Left lobe of liver (tissue), 2 donors: ENCODE measurements at regions not wholly inside any gene's neighbourhood (a gene's known extent, or its start where the extent isn't known, plus 50 kb on each side); places are given as distances from the start of the nearest gene placed in this dataset.
A peak's percentile ranks its signal among the peaks of the same experiment; 100 is the strongest.
"Not testable (repeated sequence)": the region's sequence is repeated elsewhere in the genome, so short reads cannot be mapped to it uniquely, and the experiment has no call there.

Experiments
- ATAC-seq: fragments of 200-7000 bp; cut with Tn5 transposase; one replicate; pipeline ENCODE4 v1.9.1; 2020; ENCODE audit warnings: mild to moderate bottlenecking, moderate library complexity
- DNase-seq: peaks from one replicate; pipeline ENCODE4 v3.0.0-alpha.2; 2020; ENCODE audit warnings: low spot score
- donor health status: DM: no; HTN: no; CAD: no; lungs with moderate emphysema.
- donor health status: DM: no; HTN: yes; CAD: no.

DNA sequence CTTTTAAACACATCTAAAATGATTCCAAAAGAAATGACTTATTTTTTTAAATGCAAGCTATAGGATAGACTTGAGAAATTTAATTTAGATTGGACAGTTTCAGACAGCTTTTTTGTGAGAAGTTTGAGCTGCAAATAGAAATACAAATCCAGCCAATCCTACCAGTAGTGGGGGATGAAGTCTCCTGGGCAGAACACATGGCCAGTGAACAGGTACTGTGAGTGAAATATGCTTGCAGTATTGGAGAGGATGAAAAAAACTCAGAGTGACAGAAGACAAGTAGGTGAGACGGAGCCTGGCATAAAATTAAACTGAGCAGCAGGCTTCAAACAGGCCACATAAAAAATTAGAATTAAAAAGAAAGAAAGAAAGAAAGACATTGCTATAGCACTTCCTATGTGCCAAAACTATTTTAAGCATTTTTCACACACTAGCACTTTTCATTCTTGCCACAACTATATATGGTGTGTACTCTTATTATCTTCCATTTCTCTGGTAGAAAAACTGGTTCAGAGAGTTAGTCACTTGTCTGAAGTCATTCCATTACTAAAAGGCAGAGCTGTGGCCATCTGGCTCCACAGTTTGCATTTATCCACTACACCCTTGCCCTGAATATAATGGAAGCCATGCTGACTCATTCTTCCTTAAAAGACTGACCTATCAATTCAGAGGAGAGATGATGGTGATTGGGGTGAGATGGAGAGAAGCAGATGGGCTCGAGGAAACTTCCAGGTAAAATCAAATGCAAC is 310.2 kb upstream of the CTNND2 start:
- no peak for DNase-seq
- no peak for ATAC-seq

DNA sequence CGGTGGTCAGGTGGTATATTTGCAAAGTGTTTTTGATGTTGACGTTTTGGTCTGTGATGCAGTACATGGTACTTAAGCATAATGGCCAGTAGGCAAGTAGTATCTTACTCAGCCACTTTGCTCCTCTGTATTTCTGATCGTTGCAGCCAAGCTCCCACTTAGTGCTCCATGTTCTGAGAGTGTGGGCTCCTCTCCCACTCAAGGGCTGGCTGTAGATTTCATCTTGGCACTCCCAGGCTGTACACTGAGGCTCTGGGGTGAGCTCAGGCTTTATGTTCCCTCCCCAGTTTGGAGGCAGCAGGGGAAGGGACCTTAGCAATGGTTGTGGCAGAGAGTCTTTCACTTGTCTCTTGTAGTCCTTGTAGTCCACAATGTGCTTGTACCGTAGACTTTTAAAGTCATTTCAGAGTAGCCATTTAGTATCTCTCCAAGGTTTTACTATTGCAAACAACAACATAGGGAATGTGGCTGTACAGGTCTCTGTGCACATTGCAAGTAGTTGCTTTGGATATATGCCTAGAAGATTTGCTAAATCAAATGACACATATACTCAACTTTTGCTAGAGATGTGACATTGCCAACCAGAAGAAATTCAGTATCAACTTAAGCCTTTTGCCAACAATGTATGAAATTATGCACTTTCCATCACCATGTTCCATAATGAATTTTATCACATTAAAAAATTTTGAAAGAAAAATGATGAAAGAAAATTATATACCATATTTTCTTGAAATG is 304.3 kb upstream of the CTNND2 start:
- DNase-seq = no peak
- ATAC-seq = no peak

DNA sequence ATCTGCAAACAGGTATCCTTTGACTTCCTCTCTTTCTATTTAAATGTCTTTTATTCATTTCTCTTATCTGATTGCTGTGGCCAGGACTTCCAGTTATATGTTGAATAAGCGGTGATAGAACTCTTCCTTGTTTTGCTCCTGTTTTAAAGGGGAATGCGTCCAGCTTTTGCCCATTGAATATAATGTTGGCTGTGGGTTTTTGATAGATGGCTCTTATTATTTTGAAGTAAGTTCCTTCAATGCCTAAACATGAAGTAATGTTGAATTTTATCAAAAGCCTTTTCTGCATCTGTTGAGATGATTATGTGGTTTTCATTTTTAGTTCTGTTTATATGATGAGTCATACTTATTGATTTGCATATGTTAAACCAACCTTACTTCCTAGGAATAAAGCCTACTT is 300.5 kb upstream of the CTNND2 start:
- no peak for DNase-seq
- ATAC-seq = no peak

DNA sequence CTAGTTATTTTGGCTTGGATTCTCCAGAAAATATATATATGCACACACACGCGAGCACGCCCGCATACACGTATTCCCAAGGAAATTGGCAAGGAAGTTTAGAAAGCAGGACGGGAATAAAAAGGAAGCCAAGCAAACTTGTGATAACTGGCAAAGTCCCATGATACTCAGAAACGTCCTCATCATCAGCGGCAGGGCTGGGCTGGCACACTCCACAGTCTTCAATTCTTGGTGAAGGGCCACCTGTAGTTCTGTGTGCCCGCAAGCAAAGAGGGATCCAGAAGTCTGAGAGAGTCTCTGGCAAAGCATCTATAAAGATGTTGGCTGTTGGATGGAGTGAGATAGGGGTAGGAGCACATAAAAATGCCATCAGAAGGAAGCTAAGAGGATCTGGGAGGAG is 289.3 kb upstream of the CTNND2 start:
- no peak for ATAC-seq

DNA sequence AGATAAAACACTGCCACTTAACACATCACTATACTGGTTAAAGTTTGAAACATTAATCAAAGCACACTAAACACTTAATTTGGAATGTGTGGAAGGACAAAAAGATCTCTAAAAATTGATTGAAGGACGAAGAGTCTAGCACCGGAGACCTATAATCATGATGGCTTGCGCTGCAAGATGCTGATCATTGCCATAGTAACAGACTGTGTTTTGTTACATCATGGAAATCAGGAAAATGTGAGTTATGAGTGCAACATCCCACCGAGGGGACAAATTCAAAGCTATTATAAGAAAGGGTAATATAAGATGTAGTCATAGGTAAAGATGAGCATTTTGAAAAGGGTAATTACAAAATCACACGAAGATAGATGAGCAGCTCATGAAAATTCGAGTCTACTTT is 278.8 kb upstream of the CTNND2 start:
- no peak for DNase-seq
- ATAC-seq = no peak

More for the DNA sequence above, 289.3 kb upstream of the CTNND2 start:
- no peak for DNase-seq

DNA sequence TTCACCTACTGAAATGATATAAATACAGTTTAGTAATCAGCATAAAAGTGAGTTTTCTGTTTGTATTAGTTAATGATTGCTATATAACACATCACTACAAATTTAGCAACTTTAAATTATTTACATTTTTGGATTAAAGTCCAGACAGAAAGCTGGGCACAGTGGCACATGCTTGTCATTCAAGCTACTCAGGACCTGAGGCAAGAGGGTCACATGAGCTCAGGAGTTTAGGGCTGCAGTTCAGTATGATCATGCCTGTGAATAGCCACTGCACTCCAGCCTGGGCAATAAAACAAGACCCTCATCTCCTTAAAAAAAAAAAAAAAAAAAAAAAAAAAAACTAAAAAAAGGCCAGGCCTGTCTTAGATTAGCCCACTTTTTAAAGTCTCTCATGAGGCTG is 273.6 kb upstream of the CTNND2 start:
- no peak for DNase-seq
- no peak for ATAC-seq

DNA sequence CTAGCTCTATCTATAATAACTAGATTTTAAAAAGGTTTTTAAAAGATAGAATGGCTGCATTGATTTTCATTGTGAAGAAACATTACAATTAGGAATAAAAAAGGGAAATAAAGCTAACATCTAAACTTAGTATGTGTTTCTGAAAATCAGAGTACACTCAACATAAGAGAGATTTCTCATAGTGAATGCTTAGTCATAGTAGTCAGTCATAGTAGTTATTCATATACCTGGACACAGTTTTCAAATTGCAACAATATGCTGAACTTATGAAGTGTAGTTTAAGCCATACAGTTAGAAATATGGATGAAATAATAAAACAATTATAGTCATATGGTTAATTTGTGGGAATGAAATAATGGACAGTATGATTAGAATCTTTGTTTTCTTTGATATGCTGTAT is 273.0 kb upstream of the CTNND2 start:
- ATAC-seq = no peak
- DNase-seq = no peak

DNA sequence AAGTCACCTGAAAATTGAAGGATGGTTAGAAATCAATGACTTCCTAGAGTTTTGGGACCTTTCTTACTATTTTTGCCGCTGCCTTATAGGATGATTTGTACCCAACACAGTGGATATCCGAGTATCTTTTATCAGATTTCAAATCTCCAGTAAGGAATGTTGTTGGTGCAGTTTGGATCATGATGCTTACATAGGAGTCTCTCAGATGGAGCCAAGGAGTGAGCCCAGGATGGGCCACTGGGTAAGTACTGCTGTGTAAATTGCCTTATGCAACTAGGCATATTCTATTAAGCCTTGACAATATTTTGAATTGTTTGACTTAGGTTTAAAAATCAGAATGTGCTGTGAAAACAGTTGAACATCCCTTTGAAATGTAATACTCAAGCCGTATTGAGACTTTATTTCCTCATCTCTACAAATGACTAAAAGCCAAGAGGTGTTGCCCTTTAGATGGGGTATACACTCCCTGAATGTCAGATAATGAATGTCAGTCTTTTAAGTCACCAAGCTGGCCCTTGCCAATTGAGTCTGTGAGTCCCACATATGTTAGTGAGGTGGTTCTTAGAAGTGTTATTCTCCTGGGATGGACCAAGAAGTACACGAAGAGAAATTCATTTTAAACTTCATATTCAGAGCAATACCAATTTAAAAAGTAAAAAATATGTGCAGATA is 271.8 kb upstream of the CTNND2 start:
- DNase-seq (no peak), ATAC-seq (no peak)

DNA sequence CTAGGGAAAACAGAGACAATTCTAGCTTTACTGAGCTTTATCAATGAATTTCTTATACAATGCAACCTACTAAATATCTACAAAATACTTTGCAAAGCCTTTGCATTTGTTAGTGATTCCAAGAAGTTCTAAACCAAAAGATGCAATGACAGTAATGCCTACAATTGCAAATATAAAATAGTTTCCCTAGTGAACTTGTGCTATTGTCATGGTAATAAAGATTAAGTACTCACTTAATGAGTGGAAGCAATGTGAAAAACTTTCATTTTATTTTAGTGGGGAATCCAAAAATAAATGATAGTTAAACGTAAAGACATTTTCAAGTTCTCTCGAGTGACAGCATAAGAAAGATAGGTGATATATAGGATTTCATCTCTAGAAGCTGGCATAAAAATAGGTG is 270.5 kb upstream of the CTNND2 start:
- ATAC-seq (no peak), DNase-seq (no peak)

DNA sequence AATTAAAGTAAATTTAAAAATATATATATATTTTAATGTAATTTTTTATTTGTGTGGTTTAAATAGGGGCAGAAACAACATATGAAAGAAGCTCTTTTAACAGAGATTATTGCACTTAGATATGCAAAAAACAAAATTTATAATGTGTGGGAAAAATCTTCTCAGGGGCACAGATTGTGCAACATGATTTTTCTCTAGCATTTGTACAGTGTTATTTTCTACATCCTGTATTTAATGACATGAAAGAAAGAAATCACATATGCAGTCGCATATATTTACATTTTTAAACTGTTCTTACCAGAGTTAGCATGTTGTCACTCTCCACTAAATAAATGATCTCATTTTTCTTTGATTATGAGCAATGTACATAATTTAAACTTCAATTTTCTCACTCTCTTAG is 265.3 kb upstream of the CTNND2 start:
- DNase-seq (no peak), ATAC-seq (no peak)

DNA sequence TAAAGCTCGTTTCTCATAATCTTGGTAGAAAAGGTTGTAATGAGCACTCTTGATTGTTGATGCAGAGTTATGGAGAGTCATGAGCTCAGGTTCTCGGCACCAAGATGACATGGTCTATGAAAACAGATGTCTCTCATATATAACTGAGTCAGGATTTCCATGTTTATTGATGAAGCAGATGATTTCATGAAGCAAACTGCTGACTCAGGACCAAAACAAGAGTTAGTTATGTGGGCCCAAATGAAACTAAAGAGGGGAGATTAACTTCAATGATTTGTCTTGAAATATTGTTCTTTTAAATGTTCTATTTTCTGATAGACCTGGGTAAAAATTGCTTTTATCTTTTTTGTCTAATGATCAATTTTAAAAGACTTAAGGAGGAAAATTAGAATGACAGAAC is 258.6 kb upstream of the CTNND2 start:
- ATAC-seq (no peak), DNase-seq (no peak)

DNA sequence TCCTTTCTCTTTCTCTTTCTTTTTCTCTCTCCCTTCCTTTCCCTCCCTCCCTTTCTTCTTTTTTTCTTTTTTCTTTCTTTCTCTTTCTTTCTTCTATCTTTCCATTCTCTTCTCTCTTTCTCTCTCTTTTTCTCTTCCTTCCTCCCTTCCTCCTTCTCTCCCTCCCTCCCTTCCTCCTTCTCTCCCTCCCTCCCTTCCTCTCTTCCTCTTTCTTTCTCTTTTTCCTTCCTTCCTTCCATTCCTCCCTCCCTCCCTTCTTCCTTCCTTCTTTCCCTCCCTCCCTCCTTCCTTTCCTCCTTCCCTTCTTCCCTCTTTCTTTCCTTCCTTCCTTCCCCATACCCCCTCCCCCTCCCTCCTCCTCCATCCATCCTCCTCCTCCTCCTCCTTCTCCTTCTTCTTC is 243.3 kb upstream of the CTNND2 start:
- no peak for ATAC-seq

DNA sequence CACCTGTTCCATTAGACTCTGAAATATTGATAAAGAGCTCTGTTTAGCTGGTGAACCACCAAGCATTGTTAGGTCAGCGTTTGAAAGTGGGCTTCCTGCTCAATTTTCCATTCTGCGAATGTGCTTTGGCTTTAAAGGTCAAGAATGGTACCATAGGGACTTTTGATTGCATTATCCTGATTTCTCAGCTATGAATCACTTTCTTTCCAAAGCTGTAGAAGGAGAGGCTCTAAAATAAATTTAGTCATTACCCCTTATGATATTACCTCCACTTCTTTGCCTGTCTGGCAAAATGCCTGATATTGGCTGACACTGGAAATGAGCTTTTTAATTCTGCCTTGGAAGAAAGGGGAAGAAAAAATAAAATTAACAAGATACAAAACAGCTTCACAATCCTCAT is 237.2 kb upstream of the CTNND2 start:
- DNase-seq (no peak), ATAC-seq (no peak)

More for the DNA sequence above, 243.3 kb upstream of the CTNND2 start:
- DNase-seq = no peak

DNA sequence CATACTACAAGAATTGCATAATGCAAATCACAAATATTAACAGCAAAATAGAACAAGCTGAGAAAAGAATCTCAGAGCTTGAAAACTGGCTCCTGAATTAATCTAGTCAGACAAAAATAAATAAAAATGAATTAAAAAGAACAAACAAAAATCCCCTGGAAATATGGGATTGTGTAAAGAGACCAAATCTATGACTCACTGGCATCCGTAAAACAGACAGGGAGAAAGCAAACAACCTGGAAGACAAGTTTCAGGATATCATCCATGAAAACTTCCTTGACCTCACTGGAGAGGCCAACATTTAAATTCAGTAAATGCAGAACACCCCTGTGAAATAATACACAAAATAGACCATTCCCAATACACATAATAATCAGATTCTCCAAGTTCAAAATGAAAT is 229.3 kb upstream of the CTNND2 start:
- DNase-seq (no peak), ATAC-seq (no peak)

DNA sequence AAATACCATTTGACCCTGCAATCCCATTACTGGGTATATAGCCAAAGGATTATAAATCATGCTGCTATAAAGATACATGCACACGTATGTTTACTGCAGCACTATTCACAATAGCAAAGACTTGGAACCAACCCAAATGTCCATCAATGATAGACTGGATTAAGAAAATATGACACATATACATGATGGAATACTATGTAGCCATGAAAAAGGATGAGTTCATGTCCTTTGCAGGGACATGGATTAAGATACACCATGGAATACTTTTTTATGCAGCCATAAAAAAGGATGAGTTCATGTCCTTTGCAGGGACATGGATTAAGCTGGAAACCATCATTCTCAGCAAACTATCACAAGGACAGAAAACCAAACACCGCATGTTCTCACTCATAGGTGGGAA is 226.8 kb upstream of the CTNND2 start:
- ATAC-seq, DNase-seq: not testable (repeated sequence)

DNA sequence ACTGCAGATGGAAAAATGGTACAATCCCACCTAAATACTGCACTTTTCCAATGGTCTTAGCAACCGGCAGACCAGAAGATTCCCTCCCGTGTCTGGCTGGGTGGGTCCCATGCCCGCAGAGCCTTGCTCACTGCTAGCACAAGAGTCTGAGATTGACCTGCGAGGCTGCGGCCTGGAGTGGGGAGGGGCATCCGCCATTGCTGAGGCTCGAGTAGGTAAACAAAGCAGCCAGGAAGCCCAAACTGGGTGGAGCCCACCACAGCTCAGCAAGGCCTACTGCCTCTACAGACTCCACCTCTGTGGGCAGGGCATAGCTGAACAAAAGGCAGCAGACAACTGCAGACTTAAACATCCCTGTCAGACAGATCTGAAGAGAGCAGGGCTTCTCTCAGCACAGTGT is 221.6 kb upstream of the CTNND2 start:
- no peak for DNase-seq
- no peak for ATAC-seq

DNA sequence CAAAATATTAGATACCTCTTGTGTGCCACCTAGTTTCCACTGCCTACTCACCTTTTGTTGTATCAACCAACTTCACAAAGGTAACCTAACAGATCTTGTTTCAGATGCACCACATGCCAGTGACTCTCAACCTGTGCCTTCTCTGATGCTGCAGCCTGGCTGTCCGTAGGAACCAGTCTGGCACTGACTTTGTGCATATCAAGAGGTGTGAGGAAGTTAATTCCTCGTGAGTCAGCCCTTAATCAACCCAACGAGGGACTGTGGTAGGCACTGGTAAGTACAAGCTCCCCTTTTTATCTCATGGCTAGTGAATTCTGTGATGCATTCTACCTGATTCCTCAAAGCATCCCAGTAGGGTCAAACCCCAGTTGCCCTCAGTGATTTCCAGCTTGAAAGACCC is 215.4 kb upstream of the CTNND2 start:
- ATAC-seq = no peak
- DNase-seq = no peak

DNA sequence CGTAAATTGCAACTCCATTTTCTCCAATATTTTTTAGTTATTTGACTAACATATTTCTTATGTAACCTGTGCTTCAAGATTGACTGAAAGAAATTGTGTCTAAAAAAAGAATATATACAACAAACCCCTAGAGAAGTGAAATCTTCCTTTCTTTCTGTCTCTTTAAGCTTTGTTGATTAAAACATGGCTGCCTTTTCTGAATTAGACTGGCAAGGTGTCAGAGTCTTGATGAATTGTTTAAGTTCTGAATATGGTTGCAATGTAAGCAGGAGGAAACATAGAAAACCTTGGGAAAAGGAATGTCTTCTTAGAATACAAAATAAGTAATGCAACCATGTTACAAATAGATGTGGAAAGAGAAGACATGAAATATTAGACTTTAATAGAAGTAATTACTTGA is 209.8 kb upstream of the CTNND2 start:
- DNase-seq = no peak
- ATAC-seq = no peak

DNA sequence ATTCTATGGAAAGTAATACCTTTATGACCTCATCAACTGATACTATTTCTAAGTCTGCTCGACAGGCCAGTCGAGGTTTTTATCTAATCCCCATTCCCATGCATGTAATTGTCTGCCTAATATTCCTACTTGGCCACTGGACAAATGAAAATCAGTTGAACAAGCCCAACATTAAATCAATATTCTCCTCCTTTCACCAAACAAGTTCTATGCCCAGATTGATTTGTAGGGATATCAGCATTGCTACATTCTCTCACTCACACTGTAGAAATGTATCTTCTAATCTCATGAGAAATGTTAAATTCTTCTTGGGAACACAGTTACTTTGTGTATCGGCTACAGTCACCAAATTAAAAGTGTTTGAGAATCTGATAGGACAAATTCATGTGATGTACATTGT is 208.8 kb upstream of the CTNND2 start:
- ATAC-seq (no peak), DNase-seq (no peak)

DNA sequence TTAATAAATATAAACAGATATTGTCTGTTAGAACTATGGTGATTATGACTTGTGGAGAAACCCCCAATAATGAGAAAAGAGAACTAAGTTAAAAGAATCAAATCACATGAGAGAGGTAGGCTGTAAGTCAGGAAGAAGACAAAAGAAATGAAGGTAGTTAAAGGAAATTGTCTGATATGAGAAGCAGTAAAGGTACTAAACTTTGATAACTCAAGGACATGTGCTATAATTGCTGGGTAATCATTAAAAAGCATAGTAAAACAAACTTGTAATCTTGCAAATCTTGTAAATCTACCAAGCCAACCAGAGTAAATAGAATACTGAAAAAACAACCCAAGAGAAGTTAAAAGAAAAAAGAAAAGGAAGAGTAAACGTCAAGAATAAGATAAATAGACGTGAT is 207.0 kb upstream of the CTNND2 start:
- ATAC-seq (no peak), DNase-seq (no peak)

DNA sequence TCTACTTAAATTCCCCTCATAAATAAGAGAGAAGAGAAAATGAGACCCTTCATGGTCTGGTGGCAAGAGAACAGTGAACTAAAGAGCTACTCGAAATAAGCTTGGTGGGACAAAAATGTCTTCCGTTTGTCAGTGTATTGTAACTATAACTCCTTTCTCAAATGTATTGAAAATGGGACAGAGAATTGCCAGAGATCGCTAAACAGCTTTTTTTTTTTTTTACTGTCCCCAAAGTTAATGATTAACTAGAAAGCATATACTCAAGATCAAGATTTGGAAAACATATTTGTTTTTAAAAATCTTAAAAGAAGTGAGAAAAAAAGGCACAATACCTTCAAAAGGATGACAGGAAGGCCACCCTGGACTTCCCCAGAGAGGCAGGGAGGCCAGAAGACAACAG is 206.4 kb upstream of the CTNND2 start:
- DNase-seq (no peak), ATAC-seq (no peak)

DNA sequence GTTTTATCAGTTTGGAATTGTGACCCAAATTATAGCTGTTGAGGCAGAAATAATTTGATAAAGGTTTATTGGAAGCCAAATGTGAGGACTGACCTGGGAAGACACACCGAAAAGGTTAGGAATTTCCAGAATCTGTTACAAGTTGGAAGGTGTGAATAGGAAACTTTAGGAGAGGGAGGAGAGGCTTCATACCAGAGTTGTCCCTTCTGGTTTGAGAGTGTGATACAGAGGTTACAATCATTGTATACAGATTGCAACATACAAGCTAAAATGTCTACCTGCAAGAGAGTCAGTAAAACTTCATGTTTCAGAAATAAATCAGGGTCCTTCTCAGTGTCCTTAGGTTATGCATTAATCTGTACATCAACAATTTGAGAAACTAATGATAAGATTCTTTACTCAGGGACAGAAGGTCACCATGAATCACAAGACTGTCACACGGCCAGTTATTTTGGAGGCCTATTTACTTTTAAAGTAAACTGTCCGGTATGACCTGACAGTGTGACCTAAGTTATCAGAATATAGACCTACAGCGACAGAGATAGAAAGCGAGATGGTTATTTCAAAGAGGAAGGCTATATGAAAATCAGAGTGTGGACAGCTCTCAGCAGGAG is 204.9 kb upstream of the CTNND2 start:
- peak; percentile 47 for ATAC-seq
- no peak for DNase-seq
